Epithelial cell of proximal tubule (primary cell): ENCODE measurements at regions not wholly inside any gene's neighbourhood (a gene's known extent, or its start where the extent isn't known, plus 50 kb on each side); places are given as distances from the start of the nearest gene placed in this dataset.

Experiments
- DNase-seq: peaks from one replicate; pipeline ENCODE4 v3.0.0-alpha.2; 2011; ENCODE audit warnings: low read depth
- H3K4me3 ChIP-seq: 2 replicates; pipeline ENCODE4 v1.5.1; 2011; ENCODE audit warnings: low read depth, mild to moderate bottlenecking, low read length
- TF ChIP-seq, protein P1 (sequence below): conservative IDR thresholded peaks from 2 replicates; pipeline ENCODE4 v1.5.1; 2012; ENCODE audit warnings: low read depth, mild to moderate bottlenecking, low read length

DNA sequence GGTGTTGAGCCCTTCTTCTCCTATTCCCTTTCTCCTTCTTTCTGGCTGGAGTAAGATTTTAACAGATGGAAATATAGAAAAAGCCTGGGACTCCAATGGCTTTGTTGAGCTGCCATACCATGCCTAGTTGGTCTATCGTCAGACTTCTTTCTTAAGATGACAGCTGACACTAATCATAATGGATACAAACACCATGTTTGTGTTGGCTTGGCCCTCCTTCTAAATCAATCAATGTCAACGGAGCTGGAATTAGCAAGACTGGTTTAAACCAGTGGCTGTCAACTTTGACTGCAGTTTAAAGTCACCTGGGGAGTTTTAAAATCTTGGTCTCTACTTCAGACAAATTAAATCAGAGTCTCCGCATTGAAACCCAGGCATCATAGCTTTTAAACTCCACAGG, 264.5 kb upstream of the PRR16 start:
- TF ChIP-seq, protein P1, sequence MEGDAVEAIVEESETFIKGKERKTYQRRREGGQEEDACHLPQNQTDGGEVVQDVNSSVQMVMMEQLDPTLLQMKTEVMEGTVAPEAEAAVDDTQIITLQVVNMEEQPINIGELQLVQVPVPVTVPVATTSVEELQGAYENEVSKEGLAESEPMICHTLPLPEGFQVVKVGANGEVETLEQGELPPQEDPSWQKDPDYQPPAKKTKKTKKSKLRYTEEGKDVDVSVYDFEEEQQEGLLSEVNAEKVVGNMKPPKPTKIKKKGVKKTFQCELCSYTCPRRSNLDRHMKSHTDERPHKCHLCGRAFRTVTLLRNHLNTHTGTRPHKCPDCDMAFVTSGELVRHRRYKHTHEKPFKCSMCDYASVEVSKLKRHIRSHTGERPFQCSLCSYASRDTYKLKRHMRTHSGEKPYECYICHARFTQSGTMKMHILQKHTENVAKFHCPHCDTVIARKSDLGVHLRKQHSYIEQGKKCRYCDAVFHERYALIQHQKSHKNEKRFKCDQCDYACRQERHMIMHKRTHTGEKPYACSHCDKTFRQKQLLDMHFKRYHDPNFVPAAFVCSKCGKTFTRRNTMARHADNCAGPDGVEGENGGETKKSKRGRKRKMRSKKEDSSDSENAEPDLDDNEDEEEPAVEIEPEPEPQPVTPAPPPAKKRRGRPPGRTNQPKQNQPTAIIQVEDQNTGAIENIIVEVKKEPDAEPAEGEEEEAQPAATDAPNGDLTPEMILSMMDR: no peak
- DNase-seq: no peak
- H3K4me3 ChIP-seq: no peak overlapping the region

DNA sequence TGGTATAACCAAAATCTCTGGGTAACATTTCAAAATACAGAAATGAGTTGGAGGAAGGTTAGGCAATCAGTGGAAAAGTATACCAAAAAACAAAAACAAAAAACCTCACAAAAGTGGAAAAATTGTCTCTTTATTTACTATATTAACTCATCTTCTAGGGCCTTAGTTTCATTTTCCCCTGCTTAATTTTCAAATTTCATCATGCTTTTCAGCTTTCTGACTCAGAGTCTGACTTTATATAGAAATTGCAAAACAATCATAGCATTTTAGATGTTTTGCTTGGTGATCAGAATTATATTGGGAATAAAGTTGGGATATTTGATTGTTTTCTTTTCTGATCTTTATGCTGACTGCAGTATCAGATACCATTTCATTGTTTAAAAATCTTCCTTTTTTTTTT, 257.0 kb upstream of the PRR16 start:
- TF ChIP-seq, protein P1: no peak
- no peak overlapping the region for H3K4me3 ChIP-seq
- no peak for DNase-seq

DNA sequence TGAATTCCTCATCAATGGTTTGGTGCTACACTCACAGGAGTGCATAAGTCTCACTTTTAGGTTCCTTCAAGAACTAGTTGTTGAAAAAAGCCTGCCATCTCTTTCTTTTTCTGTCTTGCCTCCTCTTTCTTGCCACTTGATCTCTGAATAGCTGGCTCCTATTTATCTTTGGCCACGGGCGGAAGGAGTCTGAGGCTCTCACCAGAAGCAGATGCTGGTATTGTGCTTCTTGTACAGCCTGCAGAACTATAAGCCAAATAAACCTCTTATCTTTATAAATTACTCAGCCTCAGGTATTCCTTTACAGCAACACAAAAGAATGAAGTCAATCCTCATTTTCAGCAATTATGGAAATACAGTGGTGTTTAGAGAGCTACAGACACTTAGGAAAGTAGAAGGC, 247.1 kb upstream of the PRR16 start:
- TF ChIP-seq, protein P1: no peak

DNA sequence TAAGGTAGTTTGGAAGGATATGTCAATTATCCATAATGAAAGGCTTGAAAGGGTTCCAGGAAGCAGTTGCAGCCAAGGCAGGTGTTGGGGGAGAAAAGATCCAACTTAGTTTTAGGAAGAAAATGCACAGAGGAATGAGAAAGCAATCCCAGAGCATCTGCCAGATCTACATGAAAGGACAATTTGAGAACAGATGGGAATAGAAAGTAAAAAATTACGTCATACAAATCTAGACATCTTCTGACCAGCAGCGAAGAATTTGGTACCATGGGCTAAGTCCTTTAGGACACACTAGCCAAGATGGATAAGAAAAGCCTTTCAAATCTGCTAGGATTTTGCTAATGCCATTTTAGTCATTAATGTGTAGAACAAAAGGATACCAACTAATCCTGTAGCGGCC, 244.1 kb upstream of the PRR16 start:
- no peak overlapping the region for H3K4me3 ChIP-seq
- DNase-seq: no peak
- TF ChIP-seq, protein P1: no peak

More for the DNA sequence above, 247.1 kb upstream of the PRR16 start:
- no peak for DNase-seq
- H3K4me3 ChIP-seq: no peak overlapping the region

DNA sequence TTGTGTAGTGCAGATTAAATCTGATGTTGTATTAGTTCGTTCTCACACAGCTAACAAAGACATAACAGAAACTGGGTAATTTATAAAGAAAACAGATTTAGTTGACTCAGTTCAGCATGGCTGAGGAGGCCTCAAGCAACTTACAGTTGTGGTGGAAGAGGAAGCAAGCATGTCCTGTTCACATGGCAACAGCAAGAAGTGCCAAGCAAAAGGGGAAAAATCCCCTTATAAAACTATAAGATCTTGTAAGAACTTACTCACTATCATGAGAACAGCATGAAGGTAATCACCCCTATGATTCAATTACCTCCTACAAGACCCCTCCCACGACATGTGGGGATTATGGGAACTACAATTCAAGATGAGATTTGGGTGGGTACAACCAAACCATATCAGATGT, 238.6 kb upstream of the PRR16 start:
- TF ChIP-seq, protein P1: no peak
- no peak overlapping the region for H3K4me3 ChIP-seq
- DNase-seq: no peak

DNA sequence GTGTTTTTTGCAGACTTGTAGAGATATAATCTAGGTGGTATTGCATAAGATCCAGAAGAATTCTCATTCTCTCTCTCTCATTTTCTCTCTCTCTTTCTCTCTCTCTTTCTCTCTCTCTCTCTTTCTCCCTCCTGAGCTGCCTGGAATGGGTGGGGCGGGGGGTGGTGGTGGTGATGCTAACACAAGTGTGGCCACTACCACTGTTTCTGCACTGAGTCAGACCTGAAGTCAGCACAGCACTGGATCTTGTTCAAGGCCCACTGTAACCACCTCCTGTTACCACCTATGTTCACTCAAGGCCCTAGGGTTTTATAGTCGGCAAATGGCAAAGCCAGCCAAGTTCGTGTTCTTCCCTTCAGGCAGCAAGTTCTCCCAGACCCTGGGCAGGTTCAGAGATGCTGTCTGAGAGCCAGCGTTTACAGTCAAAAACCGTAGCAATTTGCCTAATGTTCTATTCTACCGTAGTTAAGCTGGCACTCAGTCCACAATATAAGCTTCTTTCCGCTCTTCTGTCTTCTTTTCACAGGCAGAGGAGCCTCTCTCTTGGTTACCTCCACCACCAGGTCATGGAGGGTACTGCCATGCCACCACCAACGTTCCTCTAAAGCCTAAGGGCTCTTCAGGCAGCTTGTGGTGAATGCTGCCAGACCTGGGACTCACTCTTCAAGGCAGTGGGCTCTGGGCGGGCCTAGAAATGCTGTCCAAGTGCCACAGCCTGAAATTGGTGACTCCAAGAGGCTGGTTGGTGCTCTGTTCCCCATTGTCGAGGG, 235.7 kb upstream of the PRR16 start:
- TF ChIP-seq, protein P1: no peak
- no peak overlapping the region for H3K4me3 ChIP-seq
- DNase-seq: no peak

DNA sequence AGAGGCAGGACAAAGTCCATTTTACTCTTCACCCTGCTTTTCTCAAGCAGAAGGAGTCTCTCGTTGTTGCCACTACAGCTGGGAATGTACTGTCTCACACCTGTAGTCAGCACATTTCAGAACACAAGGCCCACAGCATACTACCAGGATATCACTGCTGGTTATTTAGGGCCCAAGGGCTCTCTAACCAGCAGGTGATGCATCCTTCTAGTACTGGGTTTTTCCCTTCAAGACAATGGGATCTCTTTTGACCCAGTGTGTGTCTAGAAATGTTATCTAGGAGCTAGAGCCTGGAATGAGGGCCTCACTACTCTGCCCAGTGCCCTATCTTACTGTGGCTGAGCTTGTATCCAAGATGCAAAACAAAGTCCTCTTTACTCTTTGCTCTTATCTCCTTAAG, 235.1 kb upstream of the PRR16 start:
- TF ChIP-seq, protein P1: no peak
- DNase-seq: no peak
- no peak overlapping the region for H3K4me3 ChIP-seq
